ENCODE measurements at regions not wholly inside any gene's neighbourhood (a gene's known extent, or its start where the extent isn't known, plus 50 kb on each side); places are given as distances from the start of the nearest gene placed in this dataset.
"Not testable (repeated sequence)": the region's sequence is repeated elsewhere in the genome, so short reads cannot be mapped to it uniquely, and the experiment has no call there.

GRCh38 chr9:110095161-110095595 lies 112.8 kb downstream of the C9orf152 start:
- TF ChIP-seq BHLHE40 (IDR thresholded peaks at IDR 0.05; ENCODE audit: borderline replicate concordance) (no peak), FOXK2 (IDR thresholded peaks at IDR 0.05) (no peak), LEF1 (IDR thresholded peaks at IDR 0.05; ENCODE audit: borderline replicate concordance) (no peak), HDGF (IDR thresholded peaks at IDR 0.05; ENCODE audit: borderline replicate concordance) (no peak), FOXM1 (IDR thresholded peaks at IDR 0.05; ENCODE audit: borderline replicate concordance) (no peak), SP1 (IDR thresholded peaks at IDR 0.05) (no peak), FOXA1 (IDR thresholded peaks at IDR 0.05) (no peak), ELF4 (IDR thresholded peaks at IDR 0.05) (no peak), CTBP1 (IDR thresholded peaks at IDR 0.05; ENCODE audit: borderline replicate concordance) (no peak), NFRKB (IDR thresholded peaks at IDR 0.05) (no peak), L3MBTL2 (conservative IDR thresholded peaks at IDR 0.05) (no peak), ZNF384 (IDR thresholded peaks at IDR 0.05) (no peak), TARDBP (IDR thresholded peaks at IDR 0.05) (no peak)
- DNase-seq (ENCODE audit: extremely low spot score): no peak
- POLR2A ChIA-PET: no interaction called here
- CTCF ChIA-PET: no interaction called here

- TF ChIP-seq ELF4 (IDR thresholded peaks at IDR 0.05) (no peak), L3MBTL2 (conservative IDR thresholded peaks at IDR 0.05) (no peak), PKNOX1 (IDR thresholded peaks at IDR 0.05) (no peak), FOXM1 (IDR thresholded peaks at IDR 0.05; ENCODE audit: borderline replicate concordance) (no peak), ARNT (IDR thresholded peaks at IDR 0.05) (no peak)
- DNase-seq (ENCODE audit: extremely low spot score): no peak
- POLR2A ChIA-PET: no interaction called here
- CTCF ChIA-PET: interaction anchor here (0.6 kb wide), 1 partner anchor 625 kb away, joined by 9 read pairs; no protein-coding TSS in a partner anchor
Measured at GRCh38 chr9:110095776-110096175, 112.2 kb downstream of the C9orf152 start.

- POLR2A ChIA-PET; DNase-seq (ENCODE audit: extremely low spot score); CTCF ChIA-PET: not testable (repeated sequence)
Measured at GRCh38 chr9:110096674-110097073, 111.3 kb downstream of the C9orf152 start.

GRCh38 chr9:110099236-110100095 lies 108.5 kb downstream of the C9orf152 start:
- POLR2A ChIA-PET: no interaction called here
- CTCF ChIA-PET: no interaction called here
- no peak for DNase-seq (ENCODE audit: extremely low spot score)
- no peak for TF ChIP-seq CTBP1 (IDR thresholded peaks at IDR 0.05; ENCODE audit: borderline replicate concordance)
- TF ChIP-seq ELF4 (IDR thresholded peaks at IDR 0.05): no peak
- TF ChIP-seq TARDBP (IDR thresholded peaks at IDR 0.05): no peak
- TF ChIP-seq SUZ12 (IDR thresholded peaks at IDR 0.05): no peak
- TF ChIP-seq FOXK2 (IDR thresholded peaks at IDR 0.05): no peak

GRCh38 chr9:110101531-110102161 lies 106.3 kb downstream of the C9orf152 start:
- no peak for TF ChIP-seq FOXA1 (IDR thresholded peaks at IDR 0.05)
- no peak for TF ChIP-seq BHLHE40 (IDR thresholded peaks at IDR 0.05; ENCODE audit: borderline replicate concordance)
- TF ChIP-seq CTBP1 (IDR thresholded peaks at IDR 0.05; ENCODE audit: borderline replicate concordance): no peak
- no peak for TF ChIP-seq FOXK2 (IDR thresholded peaks at IDR 0.05)
- TF ChIP-seq L3MBTL2 (conservative IDR thresholded peaks at IDR 0.05): no peak
- TF ChIP-seq ZNF384 (IDR thresholded peaks at IDR 0.05): no peak
- no peak for TF ChIP-seq ARNT (IDR thresholded peaks at IDR 0.05)
- no peak for TF ChIP-seq SUZ12 (IDR thresholded peaks at IDR 0.05)
- TF ChIP-seq LEF1 (IDR thresholded peaks at IDR 0.05; ENCODE audit: borderline replicate concordance): no peak
- no peak for TF ChIP-seq HDGF (IDR thresholded peaks at IDR 0.05; ENCODE audit: borderline replicate concordance)
- TF ChIP-seq ELF4 (IDR thresholded peaks at IDR 0.05): no peak
- TF ChIP-seq FOXM1 (IDR thresholded peaks at IDR 0.05; ENCODE audit: borderline replicate concordance): no peak
- no peak for TF ChIP-seq TARDBP (IDR thresholded peaks at IDR 0.05)
- no peak for TF ChIP-seq SP1 (IDR thresholded peaks at IDR 0.05)
- no peak for TF ChIP-seq PKNOX1 (IDR thresholded peaks at IDR 0.05)
- TF ChIP-seq NFRKB (IDR thresholded peaks at IDR 0.05): no peak
- POLR2A ChIA-PET: no interaction called here
- DNase-seq (ENCODE audit: extremely low spot score): no peak
- CTCF ChIA-PET: no interaction called here

- CTCF ChIA-PET: interaction anchor here (0.6 kb wide), 1 partner anchor 200 kb away, joined by 5 read pairs; no protein-coding TSS in a partner anchor
- DNase-seq (ENCODE audit: extremely low spot score): no peak
- POLR2A ChIA-PET: no interaction called here
- TF ChIP-seq FOXA1 (IDR thresholded peaks at IDR 0.05) (no peak), BHLHE40 (IDR thresholded peaks at IDR 0.05; ENCODE audit: borderline replicate concordance) (no peak), SUZ12 (IDR thresholded peaks at IDR 0.05) (no peak), HDGF (IDR thresholded peaks at IDR 0.05; ENCODE audit: borderline replicate concordance) (no peak), LEF1 (IDR thresholded peaks at IDR 0.05; ENCODE audit: borderline replicate concordance) (no peak), ARNT (IDR thresholded peaks at IDR 0.05) (no peak), SP1 (IDR thresholded peaks at IDR 0.05) (no peak), FOXK2 (IDR thresholded peaks at IDR 0.05) (no peak), TARDBP (IDR thresholded peaks at IDR 0.05) (no peak), PKNOX1 (IDR thresholded peaks at IDR 0.05) (no peak), FOXM1 (IDR thresholded peaks at IDR 0.05; ENCODE audit: borderline replicate concordance) (no peak), CTBP1 (IDR thresholded peaks at IDR 0.05; ENCODE audit: borderline replicate concordance) (no peak), NFRKB (IDR thresholded peaks at IDR 0.05) (no peak), ELF4 (IDR thresholded peaks at IDR 0.05) (no peak), L3MBTL2 (conservative IDR thresholded peaks at IDR 0.05) (no peak), ZNF384 (IDR thresholded peaks at IDR 0.05) (no peak)
Measured at GRCh38 chr9:110103257-110103656, 104.7 kb downstream of the C9orf152 start.
